GM23248 (cell line): ENCODE measurements at regions not wholly inside any gene's neighbourhood (a gene's known extent, or its start where the extent isn't known, plus 50 kb on each side); places are given as distances from the start of the nearest gene placed in this dataset.

Source experiments
- DNase-seq: peaks from one replicate; pipeline ENCODE4 v3.0.0-alpha.2; 2015
- H2AFZ ChIP-seq: fragments of 200-600 bp; sonication (generic); 2 replicates; pipeline ENCODE4 v1.6.1; 2016; ENCODE audit warnings: antibody characterized with exemption
- H3F3A ChIP-seq: fragments of 200-600 bp; sonication (generic); 2 replicates; pipeline ENCODE4 v1.6.1; 2016; ENCODE audit warnings: mild to moderate bottlenecking, antibody characterized with exemption, mixed run types; ENCODE audit not compliant: insufficient read depth
- H3K27ac ChIP-seq: fragments of 200-600 bp; sonication (generic); 2 replicates; pipeline ENCODE4 v1.5.1; 2016; ENCODE audit warnings: mild to moderate bottlenecking
- H3K27me3 ChIP-seq: fragments of 200-600 bp; sonication (generic); replicated peaks from 2 replicates; pipeline ENCODE4 v1.6.1; 2016; ENCODE audit warnings: mild to moderate bottlenecking; ENCODE audit not compliant: insufficient read depth
- H3K36me3 ChIP-seq: fragments of 200-600 bp; sonication (generic); 2 replicates; pipeline ENCODE4 v1.6.1; 2016; ENCODE audit warnings: low read depth, mild to moderate bottlenecking
- H3K4me1 ChIP-seq: fragments of 200-600 bp; sonication (generic); 2 replicates; pipeline ENCODE4 v1.6.1; 2016; ENCODE audit warnings: mild to moderate bottlenecking; ENCODE audit not compliant: insufficient read depth
- H3K4me2 ChIP-seq: fragments of 200-600 bp; sonication (generic); one replicate; pipeline ENCODE4 v1.6.1; 2016; ENCODE audit warnings: mild to moderate bottlenecking; ENCODE audit not compliant: unreplicated experiment
- H3K4me3 ChIP-seq: fragments of 200-600 bp; sonication (generic); 2 replicates; pipeline ENCODE4 v1.5.1; 2016; ENCODE audit warnings: mild to moderate bottlenecking
- H3K79me2 ChIP-seq: fragments of 200-600 bp; sonication (generic); 2 replicates; pipeline ENCODE4 v1.6.1; 2016; ENCODE audit warnings: mild to moderate bottlenecking; ENCODE audit not compliant: insufficient read depth
- H3K9ac ChIP-seq: fragments of 200-600 bp; sonication (generic); 2 replicates; pipeline ENCODE4 v1.6.1; 2016; ENCODE audit warnings: mild to moderate bottlenecking
- H3K9me2 ChIP-seq: fragments of 200-600 bp; sonication (generic); 2 replicates; pipeline ENCODE4 v1.6.1; 2016; ENCODE audit warnings: mixed run types, mild to moderate bottlenecking, moderate library complexity; ENCODE audit not compliant: insufficient read depth
- H3K9me3 ChIP-seq: fragments of 200-600 bp; sonication (generic); one replicate; pipeline ENCODE4 v1.6.1; 2017; ENCODE audit warnings: low read depth
- H4K20me1 ChIP-seq: fragments of 200-600 bp; sonication (generic); 2 replicates; pipeline ENCODE4 v1.6.0; 2016; ENCODE audit not compliant: insufficient read depth
- EZH2 ChIP-seq: fragments of 200-600 bp; sonication (generic); IDR thresholded peaks from 2 replicates; pipeline ENCODE4 v1.6.1; 2018; ENCODE audit warnings: antibody characterized with exemption, mild to moderate bottlenecking; ENCODE audit not compliant: insufficient read depth, poor library complexity, severe bottlenecking
- EZH2phosphoT487 ChIP-seq: fragments of 200-600 bp; sonication (generic); IDR thresholded peaks from 2 replicates; pipeline ENCODE4 v1.6.1; 2018; ENCODE audit warnings: antibody characterized with exemption, moderate library complexity, mild to moderate bottlenecking, low read depth; ENCODE audit not compliant: insufficient read depth
- WGBS, 2 experiments: methylation state at CpG; one replicate each; pipeline ENCODE4 v1.1.6; 2015 to 2017; ENCODE audit warnings: low lambda C conversion rate in 2 of 2, low coverage in 1 of 2; ENCODE audit errors: missing lambda C conversion rate in 2 of 2; 5-methylcytosine and 5-hydroxymethylcytosine counted together
- in situ Hi-C: fragments of 300-500 bp; cut with MboI; formaldehyde crosslinking; loops from 2 replicates; pipeline ENCODE4 v1.15.0; 2020

- no peak overlapping the region for H3K4me3 ChIP-seq
- H2AFZ ChIP-seq = no peak overlapping the region
- no peaks in the 10 kb centered on the region for H3K9me3 ChIP-seq
- H3F3A ChIP-seq = no peaks in the 10 kb centered on the region
- no peaks in the 10 kb centered on the region for H4K20me1 ChIP-seq
- 39 to 46% methylated on average over 6 of the region's 6 CpGs for WGBS, 2 experiments
- in situ Hi-C loops = no loop called here
- H3K79me2 ChIP-seq = no peaks in the 10 kb centered on the region
- no peaks in the 10 kb centered on the region for H3K9me2 ChIP-seq
- no peak overlapping the region for H3K27ac ChIP-seq
- H3K36me3 ChIP-seq = no peaks in the 10 kb centered on the region
- no peak for DNase-seq
- H3K4me2 ChIP-seq = no peak overlapping the region
- no peak overlapping the region for H3K9ac ChIP-seq
- H3K4me1 ChIP-seq = no peaks in the 10 kb centered on the region
- H3K27me3 ChIP-seq = no peaks in the 10 kb centered on the region
- no peak for TF ChIP-seq EZH2phosphoT487
- TF ChIP-seq EZH2 = no peak
Observed at GRCh38 chr12:131635491-131636122, 75.3 kb upstream of the SFSWAP start.

DNA sequence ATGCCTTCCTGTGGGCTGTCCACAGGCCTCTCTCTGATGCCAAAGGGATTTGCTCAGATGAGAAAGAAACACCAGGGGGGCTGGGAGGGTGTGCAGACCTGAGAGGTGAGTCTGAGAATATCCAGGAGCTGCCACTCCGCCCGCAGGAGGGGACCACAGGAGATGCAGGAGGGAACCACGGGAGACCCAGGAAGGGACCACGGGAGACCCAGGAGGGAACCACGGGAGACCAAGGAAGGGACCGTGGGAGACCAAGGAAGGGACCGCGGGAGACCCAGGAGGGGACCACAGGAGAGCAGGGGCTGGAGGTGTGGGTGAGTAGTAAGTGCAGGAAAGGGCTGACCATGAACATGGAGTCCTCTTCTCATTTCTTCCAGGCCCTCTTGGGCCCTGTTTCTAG lies 74.6 kb upstream of the SFSWAP start:
- H3K36me3 ChIP-seq = no peaks in the 10 kb centered on the region
- H4K20me1 ChIP-seq = no peaks in the 10 kb centered on the region
- no peaks in the 10 kb centered on the region for H3K9me3 ChIP-seq
- no peak overlapping the region for H3K4me3 ChIP-seq
- H3K4me2 ChIP-seq = no peak overlapping the region
- no peaks in the 10 kb centered on the region for H3K9me2 ChIP-seq
- no peak for DNase-seq
- WGBS, 2 experiments = 61 to 63% methylated on average over 8 of the region's 8 CpGs
- in situ Hi-C loops = no loop called here
- TF ChIP-seq EZH2phosphoT487 = no peak
- no peak for TF ChIP-seq EZH2
- no peak overlapping the region for H3K9ac ChIP-seq
- no peaks in the 10 kb centered on the region for H3F3A ChIP-seq
- no peak overlapping the region for H2AFZ ChIP-seq
- H3K4me1 ChIP-seq = no peaks in the 10 kb centered on the region
- no peaks in the 10 kb centered on the region for H3K27me3 ChIP-seq
- no peaks in the 10 kb centered on the region for H3K79me2 ChIP-seq
- no peak overlapping the region for H3K27ac ChIP-seq

- Histone ChIP-seq H3K9me2 (no peaks in the 10 kb centered on the region), H3K4me2 (no peak overlapping the region), H2AFZ (no peak overlapping the region), H3K4me1 (no peaks in the 10 kb centered on the region), H3K27me3 (no peaks in the 10 kb centered on the region), H4K20me1 (no peaks in the 10 kb centered on the region), H3F3A (no peaks in the 10 kb centered on the region), H3K9me3 (no peaks in the 10 kb centered on the region), H3K36me3 (no peaks in the 10 kb centered on the region), H3K4me3 (no peak overlapping the region), H3K9ac (no peak overlapping the region), H3K27ac (no peak overlapping the region), H3K79me2 (no peaks in the 10 kb centered on the region)
- 46 to 56% methylated on average over 16 to 17 of the region's 18 CpGs for WGBS, 2 experiments
- in situ Hi-C loops = no loop called here
- TF ChIP-seq EZH2 = no peak
- no peak for TF ChIP-seq EZH2phosphoT487
- DNase-seq = no peak
Observed at GRCh38 chr12:131636940-131637750, 73.7 kb upstream of the SFSWAP start.

DNA sequence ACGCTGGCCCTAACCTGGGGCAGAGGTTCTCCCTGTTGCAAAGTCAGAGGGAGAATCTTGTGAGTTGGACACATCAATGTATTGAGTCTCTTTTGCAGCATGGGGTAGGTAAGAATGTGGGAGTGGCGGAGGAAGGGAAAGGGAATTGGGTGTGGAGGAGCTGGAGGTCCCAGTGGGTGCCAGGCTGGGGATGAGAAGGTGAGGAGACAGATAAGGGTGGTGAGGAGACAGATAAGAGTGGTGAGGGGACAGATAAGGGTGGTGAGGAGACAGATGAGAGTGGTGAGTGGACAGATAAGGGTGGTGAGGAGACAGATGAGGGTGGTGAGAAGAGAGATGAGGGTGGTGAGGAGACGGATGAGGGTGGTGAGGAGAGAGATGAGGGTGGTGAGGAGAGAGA lies 72.9 kb upstream of the SFSWAP start:
- no peak for TF ChIP-seq EZH2
- TF ChIP-seq EZH2phosphoT487 = no peak
- Histone ChIP-seq H3K36me3 (no peaks in the 10 kb centered on the region), H3F3A (no peaks in the 10 kb centered on the region), H3K27ac (no peak overlapping the region), H3K9me3 (no peaks in the 10 kb centered on the region), H3K79me2 (no peaks in the 10 kb centered on the region), H3K4me1 (no peaks in the 10 kb centered on the region), H3K9me2 (no peaks in the 10 kb centered on the region), H3K4me3 (no peak overlapping the region), H3K9ac (no peak overlapping the region), H3K27me3 (no peaks in the 10 kb centered on the region), H4K20me1 (no peaks in the 10 kb centered on the region), H3K4me2 (no peak overlapping the region), H2AFZ (no peak overlapping the region)
- in situ Hi-C loops = no loop called here
- 31 to 64% methylated on average over 1 to 3 of the region's 3 CpGs for WGBS, 2 experiments
- no peak for DNase-seq
